NCI-H748 (cell line): ENCODE measurements at regions not wholly inside any gene's neighbourhood (a gene's known extent, or its start where the extent isn't known, plus 50 kb on each side); places are given as distances from the start of the nearest gene placed in this dataset.
A peak's percentile ranks its signal among the peaks of the same experiment; 100 is the strongest.
"Not testable (repeated sequence)": the region's sequence is repeated elsewhere in the genome, so short reads cannot be mapped to it uniquely, and the experiment has no call there.

Experiments used
- DNase-seq: peaks from one replicate; lab custom pipeline; 2025; ENCODE audit not compliant: unreplicated experiment; lab: John Stamatoyannopoulos, UW

GRCh38 chr15:69928890-69929289 is 168.8 kb downstream of the TLE3 start:
- DNase-seq, result not testable (repeated sequence)

- DNase-seq, result no peak
These were observed 167.6 kb downstream of the TLE3 start for GRCh38 chr15:69929905-69930630.

GRCh38 chr15:69930754-69931153 is 167.0 kb downstream of the TLE3 start:
- no peak for DNase-seq

GRCh38 chr15:69931156-69931555 is 166.6 kb downstream of the TLE3 start:
- DNase-seq, result no peak

- DNase-seq, result no peak
These were observed 163.1 kb downstream of the TLE3 start for GRCh38 chr15:69934607-69935006.

GRCh38 chr15:69939513-69940440 is 157.9 kb downstream of the TLE3 start:
- no peak for DNase-seq

- no peak for DNase-seq
These were observed 157.0 kb downstream of the TLE3 start for GRCh38 chr15:69940441-69941300.

- no peak for DNase-seq
These were observed 156.5 kb downstream of the TLE3 start for GRCh38 chr15:69941301-69941605.

- no peak for DNase-seq
These were observed 155.8 kb downstream of the TLE3 start for GRCh38 chr15:69941706-69942495.

- no peak for DNase-seq
These were observed 154.1 kb downstream of the TLE3 start for GRCh38 chr15:69943637-69944036.

GRCh38 chr15:69945729-69946128 is 152.0 kb downstream of the TLE3 start:
- no peak for DNase-seq

- no peak for DNase-seq
These were observed 150.8 kb downstream of the TLE3 start for GRCh38 chr15:69946870-69947269.

GRCh38 chr15:69947394-69947793 is 150.3 kb downstream of the TLE3 start:
- DNase-seq, result no peak

- no peak for DNase-seq
These were observed 148.2 kb downstream of the TLE3 start for GRCh38 chr15:69949485-69949884.

GRCh38 chr15:69951256-69951897 is 146.3 kb downstream of the TLE3 start:
- peak; percentile 92 for DNase-seq

GRCh38 chr15:69951898-69952555 is 145.7 kb downstream of the TLE3 start:
- DNase-seq, result peak; percentile 59

- DNase-seq, result no peak
These were observed 144.7 kb downstream of the TLE3 start for GRCh38 chr15:69953051-69953450.

GRCh38 chr15:69953816-69954215 is 143.9 kb downstream of the TLE3 start:
- DNase-seq, result no peak

- DNase-seq, result peak; percentile 59
These were observed 143.1 kb downstream of the TLE3 start for GRCh38 chr15:69954666-69955065.
